ENCODE measurements at regions not wholly inside any gene's neighbourhood (a gene's known extent, or its start where the extent isn't known, plus 50 kb on each side); places are given as distances from the start of the nearest gene placed in this dataset.

GRCh38 chr13:79771493-79771892 lies 290.5 kb downstream of the NDFIP2 start:
- Histone ChIP-seq H3K27ac (no peak overlapping the region), H3K9me3 (ENCODE audit: severe bottlenecking) (no peaks in the 10 kb centered on the region), H3K4me3 (ENCODE audit: low read depth, low read length) (no peak overlapping the region), H3K36me3 (no peaks in the 10 kb centered on the region), H3K27me3 (ENCODE audit: insufficient read depth, low read depth, severe bottlenecking) (no peaks in the 10 kb centered on the region)
- TF ChIP-seq CTCF (IDR thresholded peaks at IDR 0.05; ENCODE audit: low read depth, low read length), result no peak
- no peak for DNase-seq

GRCh38 chr13:79770056-79770455 lies 289.1 kb downstream of the NDFIP2 start:
- no peak for TF ChIP-seq CTCF (IDR thresholded peaks at IDR 0.05; ENCODE audit: low read depth, low read length)
- Histone ChIP-seq H3K27ac (no peak overlapping the region), H3K4me3 (ENCODE audit: low read depth, low read length) (no peak overlapping the region), H3K36me3 (no peaks in the 10 kb centered on the region), H3K9me3 (ENCODE audit: severe bottlenecking) (no peaks in the 10 kb centered on the region), H3K27me3 (ENCODE audit: insufficient read depth, low read depth, severe bottlenecking) (no peaks in the 10 kb centered on the region)
- no peak for DNase-seq

- Histone ChIP-seq H3K27ac (no peak overlapping the region), H3K27me3 (ENCODE audit: insufficient read depth, low read depth, severe bottlenecking) (no peaks in the 10 kb centered on the region), H3K36me3 (no peaks in the 10 kb centered on the region), H3K9me3 (ENCODE audit: severe bottlenecking) (no peaks in the 10 kb centered on the region), H3K4me3 (ENCODE audit: low read depth, low read length) (no peak overlapping the region)
- TF ChIP-seq CTCF (IDR thresholded peaks at IDR 0.05; ENCODE audit: low read depth, low read length), result no peak
- DNase-seq, result no peak
Observed at GRCh38 chr13:79767126-79767525, 286.2 kb downstream of the NDFIP2 start.

- no peak overlapping the region for H3K4me3 ChIP-seq (ENCODE audit: low read depth, low read length)
- no peaks in the 10 kb centered on the region for H3K27me3 ChIP-seq (ENCODE audit: insufficient read depth, low read depth, severe bottlenecking)
- no peaks in the 10 kb centered on the region for H3K36me3 ChIP-seq
- no peaks in the 10 kb centered on the region for H3K9me3 ChIP-seq (ENCODE audit: severe bottlenecking)
- TF ChIP-seq CTCF (IDR thresholded peaks at IDR 0.05; ENCODE audit: low read depth, low read length), result no peak
- H3K27ac ChIP-seq, result no peak overlapping the region
- no peak for DNase-seq
Observed at GRCh38 chr13:79765331-79765730, 284.4 kb downstream of the NDFIP2 start.

- H3K27me3 ChIP-seq (ENCODE audit: insufficient read depth, low read depth, severe bottlenecking), result no peaks in the 10 kb centered on the region
- DNase-seq, result no peak
- H3K36me3 ChIP-seq, result no peaks in the 10 kb centered on the region
- no peaks in the 10 kb centered on the region for H3K9me3 ChIP-seq (ENCODE audit: severe bottlenecking)
- TF ChIP-seq CTCF (IDR thresholded peaks at IDR 0.05; ENCODE audit: low read depth, low read length), result no peak
- no peak overlapping the region for H3K27ac ChIP-seq
- H3K4me3 ChIP-seq (ENCODE audit: low read depth, low read length), result no peak overlapping the region
Observed at GRCh38 chr13:79749984-79750551, 269.1 kb downstream of the NDFIP2 start.

- no peak overlapping the region for H3K27ac ChIP-seq
- TF ChIP-seq CTCF (IDR thresholded peaks at IDR 0.05; ENCODE audit: low read depth, low read length), result no peak
Observed at GRCh38 chr13:79749566-79749965, 268.6 kb downstream of the NDFIP2 start.

More at GRCh38 chr13:79749566-79749965, 268.6 kb downstream of the NDFIP2 start:
- H3K9me3 ChIP-seq (ENCODE audit: severe bottlenecking), result no peaks in the 10 kb centered on the region
- H3K4me3 ChIP-seq (ENCODE audit: low read depth, low read length), result no peak overlapping the region
- no peak for DNase-seq
- H3K36me3 ChIP-seq, result no peaks in the 10 kb centered on the region
- no peaks in the 10 kb centered on the region for H3K27me3 ChIP-seq (ENCODE audit: insufficient read depth, low read depth, severe bottlenecking)
